OCI-LY3 (cell line): ENCODE measurements at regions not wholly inside any gene's neighbourhood (a gene's known extent, or its start where the extent isn't known, plus 50 kb on each side); places are given as distances from the start of the nearest gene placed in this dataset.

ENCODE experiments used
- H2AFZ ChIP-seq: fragments of 200-600, 300-600 bp; shearing (Covaris generic); 2 replicates; pipeline ENCODE4 v1.6.0; 2014; ENCODE audit warnings: antibody characterized with exemption, low read depth, low read length
- H3K27ac ChIP-seq: fragments of 200-600, 300-600 bp; sonication (generic); 2 replicates; pipeline ENCODE4 v1.5.1; 2014; ENCODE audit warnings: mild to moderate bottlenecking, low read length, moderate library complexity, mixed read lengths
- H3K27me3 ChIP-seq: fragments of 200-600, 300-600 bp; sonication (generic); 2 replicates; pipeline ENCODE4 v1.6.1; 2014; ENCODE audit warnings: low read depth, low read length, mixed read lengths
- H3K36me3 ChIP-seq: fragments of 200-600, 300-600 bp; sonication (generic); replicated peaks from 2 replicates; pipeline ENCODE3; 2014; ENCODE audit warnings: low read depth, low read length, mixed read lengths
- H3K4me1 ChIP-seq: fragments of 300-600, 200-600 bp; sonication (generic); 2 replicates; pipeline ENCODE4 v1.6.1; 2014; ENCODE audit warnings: low read length, mixed read lengths
- H3K4me2 ChIP-seq: fragments of 200-600, 300-600 bp; sonication (generic); 2 replicates; pipeline ENCODE4 v1.6.1; 2014; ENCODE audit warnings: low read length, mixed read lengths
- H3K4me3 ChIP-seq: fragments of 300-600, 200-600 bp; sonication (generic); 2 replicates; pipeline ENCODE4 v1.5.1; 2014; ENCODE audit warnings: antibody characterized with exemption, mild to moderate bottlenecking, low read length, moderate library complexity
- H3K79me2 ChIP-seq: fragments of 300-600, 200-600 bp; shearing (Covaris generic); 2 replicates; pipeline ENCODE4 v1.6.1; 2014; ENCODE audit warnings: mild to moderate bottlenecking, low read length, mixed read lengths
- H3K9ac ChIP-seq: fragments of 300-600, 200-600 bp; shearing (Covaris generic); 2 replicates; pipeline ENCODE4 v1.6.0; 2014; ENCODE audit warnings: mild to moderate bottlenecking, low read length, moderate library complexity
- H3K9me3 ChIP-seq: fragments of 200-600, 300-600 bp; shearing (Covaris generic); 2 replicates; pipeline ENCODE4 v1.6.1; 2014; ENCODE audit warnings: low read length, mixed read lengths; ENCODE audit not compliant: insufficient read depth
- H4K20me1 ChIP-seq: fragments of 200-600, 300-600 bp; sonication (generic); 2 replicates; pipeline ENCODE4 v1.6.1; 2016; ENCODE audit warnings: low read length, mixed read lengths; ENCODE audit not compliant: insufficient read depth
- CTCF ChIP-seq: fragments of 200-600, 300-600 bp; sonication (generic); IDR thresholded peaks from 2 replicates; pipeline ENCODE4 v1.5.1; 2014; ENCODE audit warnings: antibody characterized with exemption, low read length, low read depth
- EZH2phosphoT487 ChIP-seq: fragments of 200-600 bp; shearing (Covaris generic); IDR thresholded peaks from 2 replicates; pipeline ENCODE4 v1.6.1; 2018; ENCODE audit warnings: antibody characterized with exemption, mixed run types, low read depth

- H3K9me3 ChIP-seq, result no peaks in the 10 kb centered on the region
- no peak overlapping the region for H3K4me3 ChIP-seq
- no peak overlapping the region for H3K4me2 ChIP-seq
- no peaks in the 10 kb centered on the region for H4K20me1 ChIP-seq
- TF ChIP-seq EZH2phosphoT487, result no peak
- no peak for TF ChIP-seq CTCF
- H3K27ac ChIP-seq, result no peak overlapping the region
- H3K9ac ChIP-seq, result no peak overlapping the region
- H3K79me2 ChIP-seq, result no peaks in the 10 kb centered on the region
- H2AFZ ChIP-seq, result no peak overlapping the region
- H3K27me3 ChIP-seq, result no peaks in the 10 kb centered on the region
- no peaks in the 10 kb centered on the region for H3K36me3 ChIP-seq
- no peaks in the 10 kb centered on the region for H3K4me1 ChIP-seq
Observed at GRCh38 chr1:5150191-5150590, 495.8 kb downstream of the AJAP1 start.

- Histone ChIP-seq H3K9me3 (no peaks in the 10 kb centered on the region), H3K36me3 (no peaks in the 10 kb centered on the region), H4K20me1 (no peaks in the 10 kb centered on the region), H3K4me3 (no peak overlapping the region), H3K4me1 (peaks cover 2% of the 10 kb centered on the region; the same call in 1 of the 2 replicates), H3K27me3 (no peaks in the 10 kb centered on the region), H3K9ac (no peak overlapping the region), H3K4me2 (no peak overlapping the region), H3K27ac (no peak overlapping the region), H3K79me2 (no peaks in the 10 kb centered on the region), H2AFZ (no peak overlapping the region)
- no peak for TF ChIP-seq EZH2phosphoT487
- TF ChIP-seq CTCF, result no peak
Observed at GRCh38 chr1:5147806-5148205, 493.4 kb downstream of the AJAP1 start.

- Histone ChIP-seq H3K27ac (no peak overlapping the region), H3K9me3 (no peaks in the 10 kb centered on the region), H3K9ac (no peak overlapping the region), H3K4me1 (peaks cover 11% of the 10 kb centered on the region), H2AFZ (no peak overlapping the region), H4K20me1 (no peaks in the 10 kb centered on the region), H3K36me3 (no peaks in the 10 kb centered on the region), H3K4me2 (peak overlapping the region; percentile 20), H3K4me3 (no peak overlapping the region), H3K79me2 (no peaks in the 10 kb centered on the region), H3K27me3 (no peaks in the 10 kb centered on the region)
- TF ChIP-seq EZH2phosphoT487 (no peak), CTCF (no peak)
Observed at GRCh38 chr1:5142389-5142788, 488.0 kb downstream of the AJAP1 start.

- H3K27me3 ChIP-seq, result no peaks in the 10 kb centered on the region
- H4K20me1 ChIP-seq, result no peaks in the 10 kb centered on the region
- no peaks in the 10 kb centered on the region for H3K9me3 ChIP-seq
- no peak overlapping the region for H3K27ac ChIP-seq
- H3K4me1 ChIP-seq, result peaks cover 11% of the 10 kb centered on the region
- H3K79me2 ChIP-seq, result no peaks in the 10 kb centered on the region
- TF ChIP-seq EZH2phosphoT487 (no peak), CTCF (no peak)
- H3K36me3 ChIP-seq, result no peaks in the 10 kb centered on the region
- H3K4me2 ChIP-seq, result no peak overlapping the region
- no peak overlapping the region for H3K4me3 ChIP-seq
- H2AFZ ChIP-seq, result no peak overlapping the region
- H3K9ac ChIP-seq, result no peak overlapping the region
Observed at GRCh38 chr1:5141750-5142149, 487.3 kb downstream of the AJAP1 start.
